WTC11 (cell line): ENCODE measurements at regions not wholly inside any gene's neighbourhood (a gene's known extent, or its start where the extent isn't known, plus 50 kb on each side); places are given as distances from the start of the nearest gene placed in this dataset.

Source experiments
- ATAC-seq: fragments of 200-7000 bp; cut with Tn5 transposase; 2 replicates; pipeline ENCODE4 v1.10.0; 2021; ENCODE audit warnings: mild to moderate bottlenecking, moderate library complexity
- CTCF ChIA-PET: fragments of 300-600 bp; sonication (Branson Sonifier 250); formaldehyde crosslinking; loops from one replicate; lab custom pipeline; 2021; ENCODE audit warnings: antibody characterized with exemption; lab: Charles Lee
- POLR2A ChIA-PET: fragments of 350-600 bp; sonication (Branson Sonifier 250); formaldehyde crosslinking; loops from one replicate; lab custom pipeline; 2021; ENCODE audit warnings: antibody characterized with exemption; lab: Charles Lee
- DNase-seq: peaks from one replicate; pipeline ENCODE4 v3.0.0; 2021; ENCODE audit warnings: low spot score
- H3K27ac Mint-ChIP-seq: 2 replicates; pipeline ENCODE4 v1.8.0; 2021; ENCODE audit warnings: mixed read lengths
- H3K27me3 Mint-ChIP-seq: 2 replicates; pipeline ENCODE4 v1.8.0; 2021; ENCODE audit warnings: low read depth, mild to moderate bottlenecking, moderate library complexity, mixed read lengths
- H3K36me3 Mint-ChIP-seq: 2 replicates; pipeline ENCODE4 v1.8.0; 2021; ENCODE audit warnings: mixed read lengths
- H3K4me1 Mint-ChIP-seq: 2 replicates; pipeline ENCODE4 v1.8.0; 2022; ENCODE audit warnings: mixed read lengths
- H3K4me3 Mint-ChIP-seq: 2 replicates; pipeline ENCODE4 v1.8.0; 2021; ENCODE audit warnings: mild to moderate bottlenecking, moderate library complexity, mixed read lengths
- H3K9me3 Mint-ChIP-seq: 2 replicates; pipeline ENCODE4 v1.8.0; 2021; ENCODE audit warnings: mixed read lengths
- ATF1 ChIP-seq: sonication (generic); formaldehyde crosslinking; IDR thresholded peaks from 2 replicates; pipeline ENCODE4 v1.8.1; 2023; ENCODE audit warnings: mild to moderate bottlenecking, moderate library complexity, missing genetic modification reagents
- EMX1 ChIP-seq: fragments of 250-450 bp; sonication (Bioruptor Pico); IDR thresholded peaks from 2 replicates; pipeline ENCODE4 v1.8.0; 2021; ENCODE audit warnings: mild to moderate bottlenecking
- FOXK1 ChIP-seq: sonication (generic); formaldehyde crosslinking; IDR thresholded peaks from 2 replicates; pipeline ENCODE4 v1.8.0; 2022; ENCODE audit warnings: mild to moderate bottlenecking, moderate library complexity, missing genetic modification reagents
- GTF2I ChIP-seq: fragments of 250-450 bp; sonication (Bioruptor Pico); conservative IDR thresholded peaks from 2 replicates; pipeline ENCODE4 v1.4.0; 2021; ENCODE audit warnings: mild to moderate bottlenecking
- KAT7 ChIP-seq: sonication (generic); formaldehyde crosslinking; IDR thresholded peaks from 2 replicates; pipeline ENCODE4 v1.8.1; 2023; ENCODE audit warnings: missing genetic modification reagents, mild to moderate bottlenecking, borderline replicate concordance
- MXD4 ChIP-seq: fragments of 250-450 bp; sonication (Bioruptor Pico); IDR thresholded peaks from 2 replicates; pipeline ENCODE4 v1.8.0; 2021; ENCODE audit warnings: mild to moderate bottlenecking, moderate library complexity, borderline replicate concordance
- MYBL2 ChIP-seq: sonication (generic); formaldehyde crosslinking; IDR thresholded peaks from 2 replicates; pipeline ENCODE4 v1.8.1; 2023; ENCODE audit warnings: mild to moderate bottlenecking, moderate library complexity, missing genetic modification reagents
- NFATC4 ChIP-seq: fragments of 250-450 bp; sonication (Bioruptor Pico); IDR thresholded peaks from 2 replicates; pipeline ENCODE4 v1.9.0; 2021; ENCODE audit warnings: mild to moderate bottlenecking
- OVOL2 ChIP-seq: fragments of 250-450 bp; sonication (Bioruptor Pico); IDR thresholded peaks from 2 replicates; pipeline ENCODE4 v1.9.0; 2021; ENCODE audit warnings: mild to moderate bottlenecking, borderline replicate concordance
- RORB ChIP-seq: fragments of 250-450 bp; sonication (Bioruptor Pico); IDR thresholded peaks from 2 replicates; pipeline ENCODE4 v1.9.0; 2021; ENCODE audit warnings: mild to moderate bottlenecking
- SMAD3 ChIP-seq: sonication (generic); formaldehyde crosslinking; IDR thresholded peaks from 2 replicates; pipeline ENCODE4 v1.8.0; 2022; ENCODE audit warnings: missing genetic modification reagents, mild to moderate bottlenecking, borderline replicate concordance
- SOX15 ChIP-seq: fragments of 250-450 bp; sonication (Bioruptor Pico); IDR thresholded peaks from 2 replicates; pipeline ENCODE4 v1.9.0; 2021; ENCODE audit warnings: mild to moderate bottlenecking
- SP1 ChIP-seq: sonication (generic); formaldehyde crosslinking; conservative IDR thresholded peaks from 2 replicates; pipeline ENCODE4 v1.8.1; 2022; ENCODE audit warnings: missing genetic modification reagents
- TCF7 ChIP-seq: sonication (generic); formaldehyde crosslinking; IDR thresholded peaks from 2 replicates; pipeline ENCODE4 v1.8.0; 2022; ENCODE audit warnings: mild to moderate bottlenecking, low read depth, missing genetic modification reagents, moderate library complexity
- ZBTB21 ChIP-seq: sonication (generic); formaldehyde crosslinking; IDR thresholded peaks from 2 replicates; pipeline ENCODE4 v1.8.1; 2023; ENCODE audit warnings: mild to moderate bottlenecking, missing genetic modification reagents, borderline replicate concordance
- ZNF138 ChIP-seq: sonication (generic); formaldehyde crosslinking; conservative IDR thresholded peaks from 2 replicates; pipeline ENCODE4 v1.8.1; 2022; ENCODE audit warnings: mild to moderate bottlenecking, moderate library complexity, missing genetic modification reagents
- ZNF219 ChIP-seq: sonication (generic); formaldehyde crosslinking; IDR thresholded peaks from 2 replicates; pipeline ENCODE4 v1.8.0; 2023; ENCODE audit warnings: missing genetic modification reagents, mild to moderate bottlenecking, borderline replicate concordance
- ZNF317 ChIP-seq: sonication (generic); formaldehyde crosslinking; IDR thresholded peaks from 2 replicates; pipeline ENCODE4 v1.8.1; 2023; ENCODE audit warnings: low read depth, mild to moderate bottlenecking, moderate library complexity, missing genetic modification reagents, borderline replicate concordance
- ZNF396 ChIP-seq: fragments of 250-450 bp; sonication (Bioruptor Pico); IDR thresholded peaks from 2 replicates; pipeline ENCODE4 v1.8.0; 2021; ENCODE audit warnings: mild to moderate bottlenecking, moderate library complexity, borderline replicate concordance
- TF ChIP-seq, protein P1 (sequence below): sonication (generic); formaldehyde crosslinking; IDR thresholded peaks from 2 replicates; pipeline ENCODE4 v1.8.1; 2023; ENCODE audit warnings: mild to moderate bottlenecking, missing genetic modification reagents
- TF ChIP-seq, protein P2 (sequence below): sonication (generic); formaldehyde crosslinking; IDR thresholded peaks from 2 replicates; pipeline ENCODE4 v1.8.1; 2022; ENCODE audit warnings: mild to moderate bottlenecking, moderate library complexity, missing genetic modification reagents
- TF ChIP-seq, protein P3 (sequence below): sonication (generic); formaldehyde crosslinking; IDR thresholded peaks from 2 replicates; pipeline ENCODE4 v1.8.0; 2022; ENCODE audit warnings: mild to moderate bottlenecking, missing genetic modification reagents
- TF ChIP-seq, protein P4 (sequence below): sonication (generic); formaldehyde crosslinking; IDR thresholded peaks from 2 replicates; pipeline ENCODE4 v1.8.1; 2022; ENCODE audit warnings: low read depth, mild to moderate bottlenecking, moderate library complexity, missing genetic modification reagents, borderline replicate concordance
- TF ChIP-seq, protein P5 (sequence below): fragments of 250-450 bp; sonication (Bioruptor Pico); IDR thresholded peaks from 2 replicates; pipeline ENCODE4 v1.9.0; 2021; ENCODE audit warnings: mild to moderate bottlenecking, borderline replicate concordance

DNA sequence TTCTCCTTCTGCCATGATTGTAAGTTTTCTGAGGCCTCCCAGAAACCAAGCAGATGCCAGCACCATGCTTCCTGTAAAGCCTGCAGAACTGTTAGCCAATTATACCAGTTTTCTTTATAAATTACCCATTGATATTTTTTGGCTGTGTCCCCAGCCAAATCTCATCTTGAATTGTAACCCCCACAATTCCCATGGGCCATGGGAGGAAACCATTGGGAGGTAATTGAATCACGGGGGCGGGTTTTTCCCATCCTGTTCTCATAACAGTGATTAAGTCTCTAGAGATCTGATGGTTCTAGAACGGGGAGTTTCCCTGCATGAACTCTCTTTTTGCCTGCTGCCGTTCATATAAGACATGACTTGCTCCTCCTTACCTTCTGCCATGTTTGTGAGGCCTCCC, 788.5 kb downstream of the C6orf118 start:
- TF ChIP-seq RORB (CRISPR knock-in tag) (no peak), TCF7 (CRISPR knock-in tag) (no peak), ZBTB21 (CRISPR knock-in tag) (no peak), EMX1 (CRISPR knock-in tag) (no peak), FOXK1 (CRISPR knock-in tag) (no peak), NFATC4 (CRISPR knock-in tag) (no peak), ZNF219 (CRISPR knock-in tag) (no peak), ZNF396 (CRISPR knock-in tag) (no peak), SP1 (CRISPR knock-in tag) (no peak), KAT7 (CRISPR knock-in tag) (no peak), OVOL2 (no peak), SOX15 (CRISPR knock-in tag) (no peak), GTF2I (no peak), ZNF317 (CRISPR knock-in tag) (no peak)
- TF ChIP-seq, protein P1, sequence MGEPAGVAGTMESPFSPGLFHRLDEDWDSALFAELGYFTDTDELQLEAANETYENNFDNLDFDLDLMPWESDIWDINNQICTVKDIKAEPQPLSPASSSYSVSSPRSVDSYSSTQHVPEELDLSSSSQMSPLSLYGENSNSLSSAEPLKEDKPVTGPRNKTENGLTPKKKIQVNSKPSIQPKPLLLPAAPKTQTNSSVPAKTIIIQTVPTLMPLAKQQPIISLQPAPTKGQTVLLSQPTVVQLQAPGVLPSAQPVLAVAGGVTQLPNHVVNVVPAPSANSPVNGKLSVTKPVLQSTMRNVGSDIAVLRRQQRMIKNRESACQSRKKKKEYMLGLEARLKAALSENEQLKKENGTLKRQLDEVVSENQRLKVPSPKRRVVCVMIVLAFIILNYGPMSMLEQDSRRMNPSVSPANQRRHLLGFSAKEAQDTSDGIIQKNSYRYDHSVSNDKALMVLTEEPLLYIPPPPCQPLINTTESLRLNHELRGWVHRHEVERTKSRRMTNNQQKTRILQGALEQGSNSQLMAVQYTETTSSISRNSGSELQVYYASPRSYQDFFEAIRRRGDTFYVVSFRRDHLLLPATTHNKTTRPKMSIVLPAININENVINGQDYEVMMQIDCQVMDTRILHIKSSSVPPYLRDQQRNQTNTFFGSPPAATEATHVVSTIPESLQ = no peak
- TF ChIP-seq, protein P2, sequence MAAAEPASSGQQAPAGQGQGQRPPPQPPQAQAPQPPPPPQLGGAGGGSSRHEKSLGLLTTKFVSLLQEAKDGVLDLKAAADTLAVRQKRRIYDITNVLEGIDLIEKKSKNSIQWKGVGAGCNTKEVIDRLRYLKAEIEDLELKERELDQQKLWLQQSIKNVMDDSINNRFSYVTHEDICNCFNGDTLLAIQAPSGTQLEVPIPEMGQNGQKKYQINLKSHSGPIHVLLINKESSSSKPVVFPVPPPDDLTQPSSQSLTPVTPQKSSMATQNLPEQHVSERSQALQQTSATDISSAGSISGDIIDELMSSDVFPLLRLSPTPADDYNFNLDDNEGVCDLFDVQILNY (CRISPR knock-in tag) = no peak
- TF ChIP-seq, protein P3, sequence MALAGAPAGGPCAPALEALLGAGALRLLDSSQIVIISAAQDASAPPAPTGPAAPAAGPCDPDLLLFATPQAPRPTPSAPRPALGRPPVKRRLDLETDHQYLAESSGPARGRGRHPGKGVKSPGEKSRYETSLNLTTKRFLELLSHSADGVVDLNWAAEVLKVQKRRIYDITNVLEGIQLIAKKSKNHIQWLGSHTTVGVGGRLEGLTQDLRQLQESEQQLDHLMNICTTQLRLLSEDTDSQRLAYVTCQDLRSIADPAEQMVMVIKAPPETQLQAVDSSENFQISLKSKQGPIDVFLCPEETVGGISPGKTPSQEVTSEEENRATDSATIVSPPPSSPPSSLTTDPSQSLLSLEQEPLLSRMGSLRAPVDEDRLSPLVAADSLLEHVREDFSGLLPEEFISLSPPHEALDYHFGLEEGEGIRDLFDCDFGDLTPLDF (CRISPR knock-in tag) = no peak
- TF ChIP-seq, all 79 proteins: peak for 0
- peaks cover 6% of the 10 kb centered on the region; the same call in 1 of the 2 replicates for H3K4me1 Mint-ChIP-seq
- ATAC-seq (no peak), DNase-seq (no peak)
- H3K9me3 Mint-ChIP-seq = peaks cover 73% of the 10 kb centered on the region
- CTCF ChIA-PET = no interaction called here
- POLR2A ChIA-PET = no interaction called here
- H3K36me3 Mint-ChIP-seq = peaks cover 44% of the 10 kb centered on the region
- no peak overlapping the region for H3K4me3 Mint-ChIP-seq
- no peaks in the 10 kb centered on the region for H3K27me3 Mint-ChIP-seq
- no peak overlapping the region for H3K27ac Mint-ChIP-seq

DNA sequence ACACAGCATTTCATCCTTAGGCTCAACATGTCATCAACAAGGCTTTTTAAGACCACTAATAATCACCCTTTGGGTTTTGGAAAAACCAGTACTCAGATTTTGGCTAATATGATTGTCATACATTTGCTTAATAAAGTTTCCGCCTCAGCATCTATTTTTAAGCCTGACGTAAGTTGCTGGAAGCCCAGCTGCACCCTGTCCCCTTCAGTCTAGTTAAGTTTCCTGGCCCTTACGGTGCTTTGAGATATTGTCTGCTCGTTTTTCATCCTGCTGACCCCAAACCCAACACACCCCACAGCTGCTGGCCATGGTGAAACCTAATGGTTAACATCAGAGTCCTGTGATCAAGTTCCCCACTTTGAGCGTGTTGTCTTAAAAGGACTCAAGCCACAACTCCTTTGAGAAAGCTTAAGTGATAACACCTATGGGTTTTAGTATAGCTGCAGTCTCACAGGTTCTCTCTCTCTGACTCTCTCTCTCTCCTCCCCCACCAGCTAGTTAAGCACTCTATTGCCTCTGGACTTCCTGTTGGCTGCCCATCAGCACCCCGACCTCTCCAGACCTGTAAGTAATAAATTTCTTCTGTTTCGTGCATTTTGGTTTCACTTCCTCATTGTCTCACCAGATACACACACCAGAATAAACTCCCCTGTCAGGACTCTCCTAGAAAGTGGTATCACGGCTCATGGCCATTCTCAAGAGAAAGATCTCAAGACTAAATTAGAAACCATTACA, 802.0 kb downstream of the C6orf118 start:
- Mint-ChIP-seq H3K27me3 (no peaks in the 10 kb centered on the region), H3K36me3 (peaks cover 7% of the 10 kb centered on the region; the same call in 1 of the 2 replicates), H3K4me1 (peaks cover 9% of the 10 kb centered on the region), H3K27ac (no peak overlapping the region), H3K4me3 (no peak overlapping the region), H3K9me3 (peaks cover 25% of the 10 kb centered on the region)
- no peak for DNase-seq
- CTCF ChIA-PET = no interaction called here
- ATAC-seq = no peak
- POLR2A ChIA-PET = interaction anchor here (0.5 kb wide), 1 partner anchor 431 kb away, joined by 3 read pairs; no protein-coding TSS in a partner anchor
- TF ChIP-seq, protein P3 (CRISPR knock-in tag) = no peak
- TF ChIP-seq MYBL2 (CRISPR knock-in tag) (no peak), MXD4 (no peak), ZNF138 (CRISPR knock-in tag) (no peak), ATF1 (no peak), NFATC4 (CRISPR knock-in tag) (no peak), SMAD3 (no peak)
- TF ChIP-seq, protein P4, sequence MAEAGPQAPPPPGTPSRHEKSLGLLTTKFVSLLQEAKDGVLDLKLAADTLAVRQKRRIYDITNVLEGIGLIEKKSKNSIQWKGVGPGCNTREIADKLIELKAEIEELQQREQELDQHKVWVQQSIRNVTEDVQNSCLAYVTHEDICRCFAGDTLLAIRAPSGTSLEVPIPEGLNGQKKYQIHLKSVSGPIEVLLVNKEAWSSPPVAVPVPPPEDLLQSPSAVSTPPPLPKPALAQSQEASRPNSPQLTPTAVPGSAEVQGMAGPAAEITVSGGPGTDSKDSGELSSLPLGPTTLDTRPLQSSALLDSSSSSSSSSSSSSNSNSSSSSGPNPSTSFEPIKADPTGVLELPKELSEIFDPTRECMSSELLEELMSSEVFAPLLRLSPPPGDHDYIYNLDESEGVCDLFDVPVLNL (CRISPR knock-in tag) = no peak
- TF ChIP-seq, protein P2 (CRISPR knock-in tag) = no peak
- TF ChIP-seq, protein P5, sequence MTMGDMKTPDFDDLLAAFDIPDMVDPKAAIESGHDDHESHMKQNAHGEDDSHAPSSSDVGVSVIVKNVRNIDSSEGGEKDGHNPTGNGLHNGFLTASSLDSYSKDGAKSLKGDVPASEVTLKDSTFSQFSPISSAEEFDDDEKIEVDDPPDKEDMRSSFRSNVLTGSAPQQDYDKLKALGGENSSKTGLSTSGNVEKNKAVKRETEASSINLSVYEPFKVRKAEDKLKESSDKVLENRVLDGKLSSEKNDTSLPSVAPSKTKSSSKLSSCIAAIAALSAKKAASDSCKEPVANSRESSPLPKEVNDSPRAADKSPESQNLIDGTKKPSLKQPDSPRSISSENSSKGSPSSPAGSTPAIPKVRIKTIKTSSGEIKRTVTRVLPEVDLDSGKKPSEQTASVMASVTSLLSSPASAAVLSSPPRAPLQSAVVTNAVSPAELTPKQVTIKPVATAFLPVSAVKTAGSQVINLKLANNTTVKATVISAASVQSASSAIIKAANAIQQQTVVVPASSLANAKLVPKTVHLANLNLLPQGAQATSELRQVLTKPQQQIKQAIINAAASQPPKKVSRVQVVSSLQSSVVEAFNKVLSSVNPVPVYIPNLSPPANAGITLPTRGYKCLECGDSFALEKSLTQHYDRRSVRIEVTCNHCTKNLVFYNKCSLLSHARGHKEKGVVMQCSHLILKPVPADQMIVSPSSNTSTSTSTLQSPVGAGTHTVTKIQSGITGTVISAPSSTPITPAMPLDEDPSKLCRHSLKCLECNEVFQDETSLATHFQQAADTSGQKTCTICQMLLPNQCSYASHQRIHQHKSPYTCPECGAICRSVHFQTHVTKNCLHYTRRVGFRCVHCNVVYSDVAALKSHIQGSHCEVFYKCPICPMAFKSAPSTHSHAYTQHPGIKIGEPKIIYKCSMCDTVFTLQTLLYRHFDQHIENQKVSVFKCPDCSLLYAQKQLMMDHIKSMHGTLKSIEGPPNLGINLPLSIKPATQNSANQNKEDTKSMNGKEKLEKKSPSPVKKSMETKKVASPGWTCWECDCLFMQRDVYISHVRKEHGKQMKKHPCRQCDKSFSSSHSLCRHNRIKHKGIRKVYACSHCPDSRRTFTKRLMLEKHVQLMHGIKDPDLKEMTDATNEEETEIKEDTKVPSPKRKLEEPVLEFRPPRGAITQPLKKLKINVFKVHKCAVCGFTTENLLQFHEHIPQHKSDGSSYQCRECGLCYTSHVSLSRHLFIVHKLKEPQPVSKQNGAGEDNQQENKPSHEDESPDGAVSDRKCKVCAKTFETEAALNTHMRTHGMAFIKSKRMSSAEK (CRISPR knock-in tag) = no peak
